Esophagus squamous epithelium (tissue), 5 donors: ENCODE measurements at regions not wholly inside any gene's neighbourhood (a gene's known extent, or its start where the extent isn't known, plus 50 kb on each side); places are given as distances from the start of the nearest gene placed in this dataset.

Source experiments
- DNase-seq: peaks from one replicate; lab custom pipeline; 2025; lab: John Stamatoyannopoulos, UW
- H3K27ac ChIP-seq, 4 donors: fragments of 200-600 bp; sonication (generic); one replicate each; pipeline ENCODE4 v1.5.1; 2016 to 2019; ENCODE audit warnings: mild to moderate bottlenecking in 1 of 4
- H3K27me3 ChIP-seq, 4 donors: fragments of 200-600 bp; sonication (generic); 1 replicate in 3 of 4; 2 replicates in 1 of 4; pipeline versions ENCODE4 v1.5.1 to v1.6.0; 2017 to 2021; ENCODE audit warnings: antibody characterized with exemption in 1 of 4
- H3K36me3 ChIP-seq, 3 donors: fragments of 200-600 bp; sonication (generic); one replicate each; pipeline ENCODE4 v1.5.1; 2016 to 2019
- H3K4me1 ChIP-seq, 3 donors: fragments of 200-600 bp; sonication (generic); one replicate each; pipeline ENCODE4 v1.5.1; 2017 to 2019
- H3K4me3 ChIP-seq, 4 donors: fragments of 200-600 bp; sonication (generic); 1 replicate in 3 of 4; 2 replicates in 1 of 4; pipeline ENCODE4 v1.5.1; 2016 to 2019; ENCODE audit warnings: mild to moderate bottlenecking in 2 of 4, moderate library complexity in 1 of 4
- H3K9me3 ChIP-seq, 3 donors: fragments of 200-600 bp; sonication (generic); one replicate each; pipeline ENCODE4 v1.5.1; 2016 to 2019
- POLR2A ChIP-seq, 4 donors: fragments of 450-650 bp; IDR thresholded peaks; one replicate each; pipeline ENCODE4 v1.6.1; 2017; ENCODE audit warnings: antibody characterized with exemption in 4 of 4, mild to moderate bottlenecking in 4 of 4, moderate library complexity in 3 of 4
- WGBS, 2 donors: methylation state at CpG; one replicate each; pipeline ENCODE4 v1.1.5; 2018; 5-methylcytosine and 5-hydroxymethylcytosine counted together
- intact Hi-C: fragments of 100-400 bp; cut with DNase I; formaldehyde crosslinking; loops from one replicate; pipeline ENCODE4 v1.15.0; 2022
- TF ChIP-seq, protein P1 (sequence below), 6 experiments: fragments of 450-650 bp in 4 of 6; fragments of 200-600 bp in 2 of 6; sonication (generic) in 2 of 6; IDR thresholded peaks; one replicate each; pipeline ENCODE4 v1.5.1; 2016 to 2019; ENCODE audit warnings: antibody characterized with exemption in 6 of 6, mild to moderate bottlenecking in 4 of 6, moderate library complexity in 4 of 6
- donor health status: DM: yes; HTN: yes; CAD: no.

DNA sequence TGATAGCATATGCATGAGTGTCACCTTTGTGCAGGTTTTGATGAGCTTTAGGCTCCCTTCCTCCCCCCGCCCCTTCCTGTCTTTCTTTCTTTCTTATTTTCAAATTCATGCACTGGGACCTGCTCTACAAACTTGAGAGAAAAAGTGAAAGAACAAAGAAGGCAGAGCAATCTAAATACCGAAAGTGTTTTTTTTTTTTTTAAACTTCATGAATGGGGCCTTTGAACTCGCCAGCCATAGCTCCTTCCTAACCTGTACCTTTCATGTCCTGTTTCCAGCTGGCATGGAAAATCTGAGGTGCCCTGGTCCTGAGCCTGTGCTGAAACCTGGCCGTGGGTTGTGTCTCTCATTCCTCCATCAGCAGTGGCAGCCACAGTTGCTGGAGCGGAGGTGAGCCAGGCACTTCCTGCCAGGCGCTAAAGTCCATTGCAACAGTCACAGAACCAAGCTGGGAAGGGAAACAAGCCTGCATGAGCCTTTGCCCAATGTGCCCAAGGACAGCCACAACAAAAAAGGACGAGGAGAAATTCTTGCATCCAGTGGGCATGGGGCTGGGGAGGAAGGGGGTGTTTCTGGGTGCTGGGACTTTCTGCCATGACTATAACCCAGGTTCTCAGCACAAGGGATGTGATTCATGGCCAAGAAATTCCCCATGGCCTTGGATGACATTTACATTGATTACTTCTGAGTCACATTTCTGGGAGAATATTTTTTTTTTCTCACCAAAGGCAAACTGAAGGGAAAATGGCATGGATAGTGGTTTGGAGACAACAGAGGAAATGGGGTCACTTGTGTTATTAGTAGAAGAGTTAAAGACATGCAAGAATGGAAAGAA lies 102.7 kb downstream of the TMEM30B start:
- no peaks in the 10 kb centered on the region for H3K36me3 ChIP-seq
- intact Hi-C loops, result no loop called here
- H3K4me3 ChIP-seq, result no peak overlapping the region
- DNase-seq, result no peak
- peak overlapping the region in 1 of 4 donors; percentile 41 for H3K27ac ChIP-seq
- TF ChIP-seq POLR2A (IDR thresholded peaks at IDR 0.05), result no peak
- TF ChIP-seq, protein P1, sequence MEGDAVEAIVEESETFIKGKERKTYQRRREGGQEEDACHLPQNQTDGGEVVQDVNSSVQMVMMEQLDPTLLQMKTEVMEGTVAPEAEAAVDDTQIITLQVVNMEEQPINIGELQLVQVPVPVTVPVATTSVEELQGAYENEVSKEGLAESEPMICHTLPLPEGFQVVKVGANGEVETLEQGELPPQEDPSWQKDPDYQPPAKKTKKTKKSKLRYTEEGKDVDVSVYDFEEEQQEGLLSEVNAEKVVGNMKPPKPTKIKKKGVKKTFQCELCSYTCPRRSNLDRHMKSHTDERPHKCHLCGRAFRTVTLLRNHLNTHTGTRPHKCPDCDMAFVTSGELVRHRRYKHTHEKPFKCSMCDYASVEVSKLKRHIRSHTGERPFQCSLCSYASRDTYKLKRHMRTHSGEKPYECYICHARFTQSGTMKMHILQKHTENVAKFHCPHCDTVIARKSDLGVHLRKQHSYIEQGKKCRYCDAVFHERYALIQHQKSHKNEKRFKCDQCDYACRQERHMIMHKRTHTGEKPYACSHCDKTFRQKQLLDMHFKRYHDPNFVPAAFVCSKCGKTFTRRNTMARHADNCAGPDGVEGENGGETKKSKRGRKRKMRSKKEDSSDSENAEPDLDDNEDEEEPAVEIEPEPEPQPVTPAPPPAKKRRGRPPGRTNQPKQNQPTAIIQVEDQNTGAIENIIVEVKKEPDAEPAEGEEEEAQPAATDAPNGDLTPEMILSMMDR (IDR thresholded peaks at IDR 0.05), result no peak
- H3K27me3 ChIP-seq, result no peaks in the 10 kb centered on the region
- H3K4me1 ChIP-seq, result peaks cover 4 to 21% (median 6%) of the 10 kb centered on the region in 3 donors
- H3K9me3 ChIP-seq, result no peaks in the 10 kb centered on the region
- WGBS, 2 donors, result 38 to 50% methylated on average over 5 to 6 of the region's 7 CpGs

DNA sequence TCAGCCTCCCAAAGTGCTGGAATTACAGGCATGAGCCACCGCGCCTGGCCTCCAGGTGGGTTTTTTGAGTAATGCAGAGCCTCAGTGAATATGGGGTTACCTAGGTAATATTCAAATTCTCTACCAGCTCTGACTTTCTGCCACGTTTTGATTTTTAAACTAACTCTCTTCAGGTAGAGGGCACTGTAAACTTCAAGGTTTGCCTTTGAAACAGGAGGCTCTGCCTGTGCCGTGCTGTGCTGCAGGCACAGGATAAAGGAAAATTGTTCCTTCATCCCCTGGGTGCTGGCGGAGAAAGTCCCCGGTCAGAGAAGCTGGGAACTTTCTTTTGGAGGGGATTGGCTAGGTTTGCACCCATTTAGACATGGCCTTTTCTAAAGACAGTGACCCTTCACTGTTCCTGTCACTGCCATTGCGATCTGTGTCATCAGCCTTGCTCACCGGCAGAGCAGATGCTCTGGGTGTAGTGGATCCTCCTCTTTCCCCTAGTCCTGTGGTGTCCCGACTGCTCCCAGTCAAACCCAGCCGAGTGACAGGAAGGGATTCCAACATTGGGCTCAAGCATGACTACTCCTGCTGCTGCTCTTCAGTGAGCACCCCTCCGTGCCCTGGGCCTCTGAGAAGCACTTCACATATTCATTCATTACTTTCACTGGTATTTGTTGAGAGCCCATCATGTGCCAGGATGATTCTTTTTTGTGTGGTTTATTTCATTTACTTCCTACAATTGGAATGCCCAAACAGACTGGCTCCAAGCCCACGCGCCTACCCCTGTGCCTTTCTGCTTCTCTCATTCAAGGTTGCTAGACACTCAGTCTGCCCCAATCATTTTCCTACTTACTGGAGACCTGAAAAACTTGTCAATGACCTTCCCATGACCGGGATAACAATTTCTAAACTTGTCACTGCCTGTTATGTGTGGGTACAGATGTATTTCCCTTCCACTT lies 103.6 kb downstream of the TMEM30B start:
- TF ChIP-seq, protein P1 (IDR thresholded peaks at IDR 0.05), result no peak
- TF ChIP-seq POLR2A (IDR thresholded peaks at IDR 0.05), result no peak
- H3K9me3 ChIP-seq, result no peaks in the 10 kb centered on the region
- peaks cover 4 to 21% (median 6%) of the 10 kb centered on the region in 3 donors for H3K4me1 ChIP-seq
- no peaks in the 10 kb centered on the region for H3K27me3 ChIP-seq
- intact Hi-C loops, result no loop called here
- peak overlapping the region in 1 of 4 donors; percentile 21 for H3K27ac ChIP-seq
- no peak for DNase-seq
- H3K36me3 ChIP-seq, result no peaks in the 10 kb centered on the region
- no peak overlapping the region for H3K4me3 ChIP-seq
- 61 to 71% methylated on average over 12 to 14 of the region's 14 CpGs for WGBS, 2 donors

DNA sequence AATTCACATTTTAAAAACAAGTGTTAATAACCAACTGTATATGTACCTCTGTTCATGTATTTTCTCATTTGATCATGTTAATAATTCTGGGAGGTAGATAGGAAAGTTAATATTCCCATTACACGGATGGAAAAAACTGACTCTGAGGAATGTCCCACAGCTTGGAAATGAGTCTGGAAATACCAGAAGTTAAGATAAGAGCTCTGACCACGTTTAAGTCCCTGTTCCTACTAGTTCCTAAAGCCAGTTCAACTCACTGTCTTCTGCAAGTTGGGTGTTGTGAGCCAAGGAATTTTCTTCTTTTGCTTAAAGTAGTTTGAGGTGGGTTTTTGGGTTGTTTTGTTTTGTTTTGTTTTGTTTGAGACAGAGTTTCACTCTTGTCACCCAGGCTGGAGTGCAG lies 104.5 kb downstream of the TMEM30B start:
- peaks cover 4 to 21% (median 6%) of the 10 kb centered on the region in 3 donors for H3K4me1 ChIP-seq
- TF ChIP-seq, protein P1 (IDR thresholded peaks at IDR 0.05), result no peak
- no peak for TF ChIP-seq POLR2A (IDR thresholded peaks at IDR 0.05)
- no peak overlapping the region for H3K27ac ChIP-seq
- H3K9me3 ChIP-seq, result no peaks in the 10 kb centered on the region
- H3K4me3 ChIP-seq, result no peak overlapping the region
- DNase-seq, result no peak
- H3K27me3 ChIP-seq, result no peaks in the 10 kb centered on the region
- H3K36me3 ChIP-seq, result no peaks in the 10 kb centered on the region
- WGBS, 2 donors, result 67 to 76% methylated on average over 2 of the region's 2 CpGs
- intact Hi-C loops, result no loop called here

DNA sequence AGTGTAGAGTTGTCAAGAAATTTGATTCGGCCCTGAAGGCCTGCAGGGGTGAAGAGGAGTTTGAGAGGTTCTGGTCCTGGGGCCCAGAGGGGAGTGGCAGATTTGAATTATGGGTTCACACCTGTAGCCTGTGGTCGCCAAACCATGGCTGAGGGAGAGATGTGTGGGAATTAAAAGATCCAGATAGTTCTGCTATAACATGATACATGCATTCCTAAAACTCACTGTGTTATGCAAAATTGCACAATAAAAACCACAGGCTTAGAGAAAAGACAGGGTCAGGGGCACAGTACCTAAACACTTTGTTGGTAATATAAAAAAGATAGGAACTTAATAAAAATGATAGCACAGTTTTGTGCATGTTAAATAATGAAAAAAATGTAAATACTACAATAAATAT lies 106.2 kb downstream of the TMEM30B start:
- Histone ChIP-seq H3K27me3 (no peaks in the 10 kb centered on the region), H3K4me3 (no peak overlapping the region), H3K36me3 (no peaks in the 10 kb centered on the region), H3K9me3 (no peaks in the 10 kb centered on the region), H3K27ac (no peak overlapping the region), H3K4me1 (peaks cover 4 to 21% (median 6%) of the 10 kb centered on the region in 3 donors)
- DNase-seq, result no peak
- 49 to 68% methylated on average over 2 of the region's 2 CpGs for WGBS, 2 donors
- intact Hi-C loops, result no loop called here
- TF ChIP-seq, protein P1 (IDR thresholded peaks at IDR 0.05), result no peak
- TF ChIP-seq POLR2A (IDR thresholded peaks at IDR 0.05), result no peak
